NCI-H1930 (cell line): ENCODE measurements at regions not wholly inside any gene's neighbourhood (a gene's known extent, or its start where the extent isn't known, plus 50 kb on each side); places are given as distances from the start of the nearest gene placed in this dataset.

Experiments
- DNase-seq, 2 experiments: peaks; one replicate each; lab custom pipeline; 2025; lab: John Stamatoyannopoulos, UW

GRCh38 chr14:85991156-85991555, 461.2 kb downstream of the FLRT2 start:
- no peak for DNase-seq

- no peak for DNase-seq
Measured at GRCh38 chr14:85987907-85988306, 458.0 kb downstream of the FLRT2 start.

GRCh38 chr14:85987292-85987691, 457.3 kb downstream of the FLRT2 start:
- no peak for DNase-seq

GRCh38 chr14:85978582-85979250, 448.8 kb downstream of the FLRT2 start:
- DNase-seq: no peak

- DNase-seq: no peak
Measured at GRCh38 chr14:85974602-85975001, 444.7 kb downstream of the FLRT2 start.

- DNase-seq: no peak
Measured at GRCh38 chr14:85963486-85963885, 433.5 kb downstream of the FLRT2 start.

- no peak for DNase-seq
Measured at GRCh38 chr14:85960756-85961155, 430.8 kb downstream of the FLRT2 start.

- DNase-seq: no peak
Measured at GRCh38 chr14:85959063-85959462, 429.1 kb downstream of the FLRT2 start.

- DNase-seq: no peak
Measured at GRCh38 chr14:85958069-85958468, 428.1 kb downstream of the FLRT2 start.

- no peak for DNase-seq
Measured at GRCh38 chr14:85953265-85953664, 423.3 kb downstream of the FLRT2 start.

- no peak for DNase-seq
Measured at GRCh38 chr14:85948153-85948552, 418.2 kb downstream of the FLRT2 start.

- no peak for DNase-seq
Measured at GRCh38 chr14:85947461-85948139, 417.7 kb downstream of the FLRT2 start.

- DNase-seq: no peak
Measured at GRCh38 chr14:85943192-85943591, 413.2 kb downstream of the FLRT2 start.

- no peak for DNase-seq
Measured at GRCh38 chr14:85934886-85935254, 404.9 kb downstream of the FLRT2 start.

GRCh38 chr14:85934123-85934885, 404.4 kb downstream of the FLRT2 start:
- no peak for DNase-seq

GRCh38 chr14:85921241-85921640, 391.3 kb downstream of the FLRT2 start:
- no peak for DNase-seq

GRCh38 chr14:85917716-85918115, 387.8 kb downstream of the FLRT2 start:
- no peak for DNase-seq

- DNase-seq: no peak
Measured at GRCh38 chr14:85915711-85916110, 385.8 kb downstream of the FLRT2 start.

GRCh38 chr14:85912141-85912540, 382.2 kb downstream of the FLRT2 start:
- DNase-seq: no peak

GRCh38 chr14:85911044-85911443, 381.1 kb downstream of the FLRT2 start:
- DNase-seq: no peak

GRCh38 chr14:85909581-85909980, 379.6 kb downstream of the FLRT2 start:
- DNase-seq: no peak

- no peak for DNase-seq
Measured at GRCh38 chr14:85907536-85907935, 377.6 kb downstream of the FLRT2 start.

GRCh38 chr14:85897808-85898207, 367.9 kb downstream of the FLRT2 start:
- no peak for DNase-seq
